ENCODE measurements at regions not wholly inside any gene's neighbourhood (a gene's known extent, or its start where the extent isn't known, plus 50 kb on each side); places are given as distances from the start of the nearest gene placed in this dataset.
A peak's percentile ranks its signal among the peaks of the same experiment; 100 is the strongest.

- no peaks in the 10 kb centered on the region for H3K9me3 ChIP-seq (ENCODE audit: low read depth, low read length, poor library complexity, severe bottlenecking)
- H3K4me3 ChIP-seq (ENCODE audit: low read depth, low read length, poor library complexity, severe bottlenecking) = no peak overlapping the region
- H3K27ac ChIP-seq (ENCODE audit: low read depth, low read length, poor library complexity, severe bottlenecking) = no peak overlapping the region
- TF ChIP-seq CTCF (conservative IDR thresholded peaks at IDR 0.05; ENCODE audit: low read depth, low read length) (no peak), EZH2 (IDR thresholded peaks at IDR 0.05; ENCODE audit: borderline replicate concordance, low read depth, low read length, poor library complexity, severe bottlenecking) (no peak)
- CTCF ChIA-PET = no interaction called here
- POLR2A ChIA-PET (ENCODE audit: low non-redundant PET) = no interaction called here
- no peak for DNase-seq (ENCODE audit: low spot score)
- intact Hi-C loops (cut with micrococcal nuclease; ENCODE audit: unreplicated experiment) = no loop called here
- no peaks in the 10 kb centered on the region for H3K4me1 ChIP-seq (ENCODE audit: insufficient read depth, low read length, poor library complexity, severe bottlenecking)
- H3K36me3 ChIP-seq (ENCODE audit: insufficient read depth, low read length, poor library complexity, severe bottlenecking) = no peaks in the 10 kb centered on the region
- BruUV-seq (replicated peaks) = no TSS peak
- no peaks in the 10 kb centered on the region for H3K27me3 ChIP-seq (replicated peaks; ENCODE audit: insufficient read depth, low read depth, low read length, poor library complexity)
These were observed 1724.5 kb downstream of the C4orf33 start for GRCh38 chr4:130820448-130820847.

GRCh38 chr4:130825284-130825683, 1729.3 kb downstream of the C4orf33 start:
- H3K36me3 ChIP-seq (ENCODE audit: insufficient read depth, low read length, poor library complexity, severe bottlenecking) = no peaks in the 10 kb centered on the region
- intact Hi-C loops (cut with micrococcal nuclease; ENCODE audit: unreplicated experiment) = no loop called here
- ChIA-PET POLR2A (ENCODE audit: low non-redundant PET) (no interaction called here), CTCF (no interaction called here)
- no peak for DNase-seq (ENCODE audit: low spot score)
- H3K4me3 ChIP-seq (ENCODE audit: low read depth, low read length, poor library complexity, severe bottlenecking) = no peak overlapping the region
- H3K4me1 ChIP-seq (ENCODE audit: insufficient read depth, low read length, poor library complexity, severe bottlenecking) = no peaks in the 10 kb centered on the region
- H3K9me3 ChIP-seq (ENCODE audit: low read depth, low read length, poor library complexity, severe bottlenecking) = no peaks in the 10 kb centered on the region
- no TSS peak for BruUV-seq (replicated peaks)
- H3K27ac ChIP-seq (ENCODE audit: low read depth, low read length, poor library complexity, severe bottlenecking) = no peak overlapping the region
- TF ChIP-seq CTCF (conservative IDR thresholded peaks at IDR 0.05; ENCODE audit: low read depth, low read length) (no peak), EZH2 (IDR thresholded peaks at IDR 0.05; ENCODE audit: borderline replicate concordance, low read depth, low read length, poor library complexity, severe bottlenecking) (no peak)
- no peaks in the 10 kb centered on the region for H3K27me3 ChIP-seq (replicated peaks; ENCODE audit: insufficient read depth, low read depth, low read length, poor library complexity)

- no TSS peak for BruUV-seq (replicated peaks)
- Histone ChIP-seq H3K27me3 (replicated peaks; ENCODE audit: insufficient read depth, low read depth, low read length, poor library complexity) (no peaks in the 10 kb centered on the region), H3K27ac (ENCODE audit: low read depth, low read length, poor library complexity, severe bottlenecking) (no peak overlapping the region), H3K4me1 (ENCODE audit: insufficient read depth, low read length, poor library complexity, severe bottlenecking) (peaks cover 18% of the 10 kb centered on the region), H3K9me3 (ENCODE audit: low read depth, low read length, poor library complexity, severe bottlenecking) (no peaks in the 10 kb centered on the region), H3K36me3 (ENCODE audit: insufficient read depth, low read length, poor library complexity, severe bottlenecking) (no peaks in the 10 kb centered on the region), H3K4me3 (ENCODE audit: low read depth, low read length, poor library complexity, severe bottlenecking) (no peak overlapping the region)
- peak; percentile 80 for DNase-seq (ENCODE audit: low spot score)
- intact Hi-C loops (cut with micrococcal nuclease; ENCODE audit: unreplicated experiment) = no loop called here
- ChIA-PET POLR2A (ENCODE audit: low non-redundant PET) (interaction anchor here (0.6 to 0.7 kb wide), 2 partner anchors 20 to 1230 kb away, joined by 3 to 4 read pairs; no protein-coding TSS in a partner anchor), CTCF (no interaction called here)
- TF ChIP-seq CTCF (conservative IDR thresholded peaks at IDR 0.05; ENCODE audit: low read depth, low read length) (no peak), EZH2 (IDR thresholded peaks at IDR 0.05; ENCODE audit: borderline replicate concordance, low read depth, low read length, poor library complexity, severe bottlenecking) (no peak)
These were observed 1754.1 kb downstream of the C4orf33 start for GRCh38 chr4:130850019-130850524.

Measured in A673 (cell line).